Hepatocyte (in vitro differentiated cells): ENCODE measurements at regions not wholly inside any gene's neighbourhood (a gene's known extent, or its start where the extent isn't known, plus 50 kb on each side); places are given as distances from the start of the nearest gene placed in this dataset.

Experiments
- CTCF ChIP-seq: fragments of 200-600 bp; sonication (generic); IDR thresholded peaks from 2 replicates; pipeline ENCODE4 v1.5.1; 2016; ENCODE audit warnings: antibody characterized with exemption, mild to moderate bottlenecking; ENCODE audit not compliant: poor library complexity
- EZH2 ChIP-seq: fragments of 200-600 bp; sonication (generic); IDR thresholded peaks from 2 replicates; pipeline ENCODE4 v1.6.1; 2016; ENCODE audit warnings: antibody characterized with exemption, mild to moderate bottlenecking, borderline replicate concordance

GRCh38 chr1:72433591-72433990, 151.3 kb upstream of the NEGR1 start:
- TF ChIP-seq CTCF (no peak), EZH2 (no peak)
